T-helper 2 cell (primary cell): ENCODE measurements at regions not wholly inside any gene's neighbourhood (a gene's known extent, or its start where the extent isn't known, plus 50 kb on each side); places are given as distances from the start of the nearest gene placed in this dataset.

Experiments used
- DNase-seq, 5 experiments: peaks; one replicate each; pipeline versions ENCODE4 v3.0.0 to v3.0.0-alpha.2; 2012 to 2022

DNA sequence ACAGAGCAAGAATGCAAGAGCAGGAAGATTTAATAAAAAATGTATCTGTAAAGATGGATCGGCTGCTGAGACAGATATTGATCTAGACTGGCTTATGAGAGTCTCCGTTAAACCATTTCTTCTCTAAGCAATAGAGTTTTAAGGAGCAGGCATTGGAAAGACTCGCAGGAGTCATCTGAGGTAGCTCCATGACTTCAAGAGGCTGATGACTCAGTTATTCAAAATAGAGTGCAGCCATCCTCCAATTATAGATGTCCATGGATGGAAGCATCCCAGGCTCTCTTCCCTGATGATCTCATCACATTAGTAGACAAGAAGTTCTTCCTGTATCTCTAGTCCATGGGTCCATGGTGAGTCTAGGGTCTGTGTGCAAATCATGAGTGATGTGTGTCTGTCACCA, 638.3 kb upstream of the TMEM132C start:
- DNase-seq: no peak

GRCh38 chr12:127629066-127629820, 637.7 kb upstream of the TMEM132C start:
- no peak for DNase-seq

DNA sequence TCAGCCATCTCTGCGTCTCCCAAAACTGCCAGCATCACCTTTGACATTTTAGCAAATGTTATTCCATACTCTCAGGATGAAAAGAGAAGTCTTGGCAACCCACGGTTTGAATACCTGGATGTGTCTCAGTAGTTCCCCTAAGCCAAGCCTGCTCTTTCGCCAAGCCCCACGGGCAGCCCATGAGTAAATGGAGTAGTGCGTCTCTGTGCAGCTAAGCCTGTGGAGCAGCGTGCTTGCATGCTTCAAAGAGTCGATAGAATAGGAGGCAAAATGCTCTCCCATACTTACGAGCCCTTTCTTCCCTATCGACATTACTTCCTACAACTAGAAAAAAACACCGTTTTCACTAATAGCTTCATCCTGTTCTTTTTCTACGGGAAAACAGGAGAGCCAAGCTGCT, 634.5 kb upstream of the TMEM132C start:
- no peak for DNase-seq

DNA sequence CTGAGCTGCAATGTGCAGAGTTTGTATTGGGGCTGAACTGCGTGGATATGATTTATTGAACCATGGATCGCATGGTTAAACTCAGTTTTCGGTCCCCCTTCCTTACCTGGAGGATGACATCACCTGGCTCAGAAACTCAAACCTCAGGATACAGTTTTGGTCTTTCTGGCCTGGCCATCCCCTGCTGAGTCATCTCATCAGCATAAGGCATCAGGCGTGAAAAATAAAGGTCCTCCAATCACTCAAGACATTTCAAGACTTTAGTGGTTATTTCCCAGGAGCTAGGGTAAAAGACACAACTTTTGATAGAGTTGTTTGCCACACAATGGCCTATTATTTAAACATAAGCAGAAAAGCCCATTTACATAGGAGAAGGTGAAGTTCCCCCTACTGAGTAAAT, 631.1 kb upstream of the TMEM132C start:
- no peak for DNase-seq

GRCh38 chr12:127636882-127637281, 630.1 kb upstream of the TMEM132C start:
- no peak for DNase-seq

DNA sequence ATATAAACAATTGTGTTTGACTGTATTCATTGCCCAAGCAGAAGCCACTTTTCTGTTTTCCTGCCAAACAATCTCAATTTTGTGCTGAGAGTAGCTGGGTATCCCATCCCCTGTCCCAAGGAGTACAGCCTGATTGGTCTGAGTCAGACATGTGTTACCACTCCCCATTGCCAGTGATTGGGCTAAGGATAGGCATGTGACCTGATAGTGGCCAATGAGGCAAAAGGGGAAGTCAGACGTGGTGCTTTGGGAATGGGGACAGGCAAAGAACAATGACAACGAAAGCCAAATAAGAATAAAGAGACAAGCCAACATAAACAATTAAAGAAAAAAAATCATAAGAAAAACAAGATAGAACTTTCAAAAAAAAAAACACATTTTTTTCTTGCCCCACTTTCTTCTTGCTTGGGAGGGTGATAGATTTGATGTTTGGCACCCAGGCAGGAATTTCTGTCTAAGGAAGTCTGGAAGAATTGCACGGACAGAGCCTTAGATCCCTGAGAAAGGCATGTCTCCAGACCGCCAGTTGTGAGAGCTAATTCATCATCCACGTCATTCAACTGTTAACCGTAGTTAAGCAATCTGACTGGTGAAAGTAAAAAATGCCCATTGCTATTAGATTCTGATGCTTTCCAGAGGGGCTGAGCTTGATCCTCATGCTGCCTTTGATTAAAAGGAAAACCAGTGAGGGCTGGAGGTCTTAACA, 626.6 kb upstream of the TMEM132C start:
- DNase-seq: no peak

DNA sequence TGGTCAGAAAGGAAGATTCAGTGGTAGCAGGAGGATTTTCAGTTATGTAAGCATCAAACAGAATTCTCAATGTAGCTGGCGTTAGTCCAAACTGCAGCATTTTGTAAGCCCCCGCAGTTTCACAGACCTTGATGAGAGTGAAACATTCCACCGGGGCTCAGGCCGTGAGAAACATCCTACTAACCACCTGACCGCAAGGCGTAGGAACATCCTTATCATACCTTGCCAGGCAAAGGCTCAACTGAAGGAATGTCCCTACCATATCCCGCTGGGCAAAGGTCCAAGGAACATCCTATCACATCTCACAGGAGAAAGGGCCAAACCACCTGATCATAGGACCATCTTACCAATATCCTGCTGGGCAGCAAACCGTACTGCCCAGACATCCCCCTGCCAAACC, 624.8 kb upstream of the TMEM132C start:
- DNase-seq: no peak

- DNase-seq: no peak
Measured at GRCh38 chr12:127648321-127648720, 618.6 kb upstream of the TMEM132C start.

GRCh38 chr12:127649961-127650360, 617.0 kb upstream of the TMEM132C start:
- DNase-seq: no peak

- no peak for DNase-seq
Measured at GRCh38 chr12:127650626-127651025, 616.3 kb upstream of the TMEM132C start.

DNA sequence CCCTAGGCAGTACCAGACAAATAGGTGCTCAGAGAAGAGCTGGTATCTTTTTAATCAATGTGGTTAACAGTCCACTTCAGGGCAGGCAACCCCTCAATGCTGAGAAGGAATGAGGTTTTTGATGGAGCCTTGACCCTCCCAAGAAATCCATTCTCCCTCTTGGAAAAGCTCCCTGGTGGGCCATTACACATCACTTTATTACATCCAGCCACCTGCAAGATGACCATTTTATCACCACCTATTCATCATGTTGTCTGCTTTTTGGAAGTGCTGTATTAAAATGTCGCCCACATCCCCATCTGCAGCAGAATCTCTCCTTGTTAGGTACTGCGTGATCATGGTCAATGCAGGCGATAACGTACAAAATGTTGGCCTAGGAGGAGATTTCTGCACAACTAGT, 614.7 kb upstream of the TMEM132C start:
- DNase-seq: no peak

DNA sequence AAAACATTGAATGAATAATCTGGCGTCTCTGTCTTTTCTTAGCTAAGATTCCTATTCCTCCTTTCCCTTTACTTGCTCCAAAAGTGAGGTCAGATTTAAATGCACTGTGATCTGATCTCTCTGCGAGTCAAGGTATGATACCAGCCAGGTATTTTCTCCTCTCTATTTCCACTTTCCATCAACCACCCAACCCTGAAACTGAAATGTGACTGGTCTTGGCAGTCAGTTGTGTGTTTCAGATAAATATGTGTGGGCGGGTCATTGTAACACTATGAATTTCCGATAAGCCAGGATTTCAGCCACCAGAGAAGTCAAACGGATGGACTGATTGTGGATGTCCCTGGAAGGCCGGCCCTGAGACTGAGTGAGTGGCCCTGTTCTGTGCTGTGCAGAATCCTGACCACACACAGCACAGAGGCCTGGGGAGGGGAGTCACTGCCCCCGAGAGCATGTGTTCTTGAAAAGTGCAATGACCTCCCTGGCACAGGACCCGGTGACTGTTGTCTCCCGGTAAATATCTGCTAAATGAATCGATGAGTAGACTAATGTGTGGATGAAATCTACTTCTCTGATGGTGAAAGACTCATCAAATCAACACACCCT, 612.5 kb upstream of the TMEM132C start:
- no peak for DNase-seq

DNA sequence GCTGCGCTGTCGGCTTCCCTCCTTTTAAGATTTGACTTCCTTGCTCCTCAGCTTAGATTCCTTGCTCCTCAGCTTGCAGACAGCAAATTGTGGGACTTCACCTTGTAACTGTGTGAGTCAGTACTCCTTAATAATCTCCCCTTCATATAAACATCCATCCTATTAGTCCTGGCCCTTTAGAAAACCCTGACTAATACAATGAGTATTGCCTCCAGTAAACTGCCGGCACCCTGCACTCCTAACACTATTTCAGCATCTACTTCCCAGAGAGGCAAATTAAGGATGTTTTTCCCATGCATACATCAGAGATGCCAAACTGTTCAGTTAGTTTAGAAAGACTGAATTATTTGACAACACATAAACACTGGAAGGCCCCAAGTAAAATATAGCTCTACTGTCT, 611.3 kb upstream of the TMEM132C start:
- DNase-seq: no peak

DNA sequence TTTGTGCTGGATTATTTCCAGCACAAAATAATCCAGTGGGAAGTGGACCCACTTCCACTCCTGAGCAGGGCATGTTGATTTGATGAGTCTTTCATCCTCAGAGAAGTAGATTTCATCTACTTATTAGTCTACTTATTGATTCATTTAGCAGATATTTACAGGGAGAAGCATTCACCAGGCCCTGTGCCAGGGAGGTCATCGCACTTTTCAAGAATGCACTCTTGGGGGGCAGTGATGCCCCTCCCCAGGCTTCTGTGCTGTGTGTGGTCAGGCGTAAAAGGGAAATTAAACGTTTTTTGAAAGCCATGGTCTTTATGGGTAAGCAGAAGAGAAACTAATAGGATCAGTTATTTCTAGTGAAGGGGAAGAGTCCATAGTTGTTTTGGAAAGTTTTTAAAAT, 610.7 kb upstream of the TMEM132C start:
- no peak for DNase-seq

GRCh38 chr12:127657036-127657435, 609.9 kb upstream of the TMEM132C start:
- no peak for DNase-seq

- no peak for DNase-seq
Measured at GRCh38 chr12:127660961-127661360, 606.0 kb upstream of the TMEM132C start.

DNA sequence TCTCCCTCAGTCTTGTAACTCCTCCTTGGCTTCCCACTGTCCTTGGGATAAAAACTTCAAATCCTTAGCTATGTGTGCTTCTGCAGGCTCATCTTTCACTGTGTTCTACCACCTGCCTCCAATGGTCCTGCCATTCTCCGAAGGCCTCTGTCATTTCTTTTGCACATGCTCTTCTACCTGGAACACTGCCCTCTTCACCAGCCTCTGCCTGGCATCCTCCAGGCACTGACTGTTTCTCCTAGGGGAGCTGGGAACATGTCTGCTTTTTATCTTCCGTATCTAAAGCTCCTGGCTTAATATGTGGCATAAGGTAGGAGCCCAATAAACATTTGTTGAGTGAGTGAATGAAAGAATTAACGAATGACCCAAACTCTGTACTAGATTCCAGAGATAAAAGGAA, 603.3 kb upstream of the TMEM132C start:
- no peak for DNase-seq

GRCh38 chr12:127664901-127665300, 602.1 kb upstream of the TMEM132C start:
- DNase-seq: no peak

DNA sequence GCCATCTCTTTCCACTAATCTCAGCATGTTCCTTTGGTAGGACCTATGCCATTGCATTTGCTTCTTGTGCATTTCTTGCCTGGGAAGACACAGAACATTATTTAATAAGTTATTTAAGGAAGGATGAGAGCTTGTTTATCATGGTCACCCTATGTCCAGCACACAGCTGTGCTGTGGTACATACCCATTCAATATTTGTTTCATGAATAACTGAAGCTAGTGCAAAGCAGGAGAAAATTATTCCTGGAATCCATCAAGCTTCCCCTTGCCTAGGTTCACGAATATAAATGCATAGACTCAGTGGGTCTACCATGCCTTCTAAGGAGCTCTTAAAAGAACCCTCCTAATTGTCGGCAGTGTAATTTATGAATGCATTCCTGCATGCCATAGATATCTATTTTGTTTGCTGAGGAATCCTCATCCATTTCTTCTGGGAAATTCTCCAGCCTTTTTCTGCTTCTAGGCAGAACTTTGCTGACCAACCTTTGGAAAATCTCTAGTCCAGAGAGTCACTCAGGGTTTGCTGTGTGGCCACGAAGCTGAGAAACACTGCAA, 599.8 kb upstream of the TMEM132C start:
- no peak for DNase-seq

DNA sequence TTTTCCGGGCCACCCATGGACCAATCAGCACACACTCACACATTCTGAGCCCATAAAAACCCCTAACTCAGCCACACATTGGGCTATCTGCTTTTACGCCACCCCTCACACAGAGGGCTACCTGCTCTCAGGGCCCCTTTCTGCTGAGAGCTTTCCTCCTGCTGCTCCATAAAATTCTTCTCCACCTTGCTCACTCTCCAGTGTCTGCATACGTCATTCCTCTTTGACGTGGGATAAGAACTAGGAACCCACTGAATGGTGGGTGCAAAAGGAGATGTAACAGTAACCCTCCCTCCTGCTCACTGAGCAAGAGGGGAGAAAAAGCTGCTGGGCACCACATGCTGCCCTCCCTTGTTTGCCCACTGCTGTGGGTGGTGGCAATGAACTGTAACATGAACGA, 596.7 kb upstream of the TMEM132C start:
- DNase-seq: no peak

GRCh38 chr12:127670796-127671195, 596.2 kb upstream of the TMEM132C start:
- no peak for DNase-seq

- no peak for DNase-seq
Measured at GRCh38 chr12:127675936-127676335, 591.0 kb upstream of the TMEM132C start.

GRCh38 chr12:127677537-127678131, 589.3 kb upstream of the TMEM132C start:
- DNase-seq: peak in 2 of 5 experiments; percentile 7 to 63
